HG03571 (cell line): ENCODE measurements at regions not wholly inside any gene's neighbourhood (a gene's known extent, or its start where the extent isn't known, plus 50 kb on each side); places are given as distances from the start of the nearest gene placed in this dataset.

Experiments
- ATAC-seq: cut with Tn5 transposase; IDR thresholded peaks from one replicate; pipeline ENCODE4 v1.9.1; 2021; ENCODE audit not compliant: unreplicated experiment

- no peak for ATAC-seq
Observed at GRCh38 chr7:17212188-17212587, 86.3 kb upstream of the AHR start.

DNA sequence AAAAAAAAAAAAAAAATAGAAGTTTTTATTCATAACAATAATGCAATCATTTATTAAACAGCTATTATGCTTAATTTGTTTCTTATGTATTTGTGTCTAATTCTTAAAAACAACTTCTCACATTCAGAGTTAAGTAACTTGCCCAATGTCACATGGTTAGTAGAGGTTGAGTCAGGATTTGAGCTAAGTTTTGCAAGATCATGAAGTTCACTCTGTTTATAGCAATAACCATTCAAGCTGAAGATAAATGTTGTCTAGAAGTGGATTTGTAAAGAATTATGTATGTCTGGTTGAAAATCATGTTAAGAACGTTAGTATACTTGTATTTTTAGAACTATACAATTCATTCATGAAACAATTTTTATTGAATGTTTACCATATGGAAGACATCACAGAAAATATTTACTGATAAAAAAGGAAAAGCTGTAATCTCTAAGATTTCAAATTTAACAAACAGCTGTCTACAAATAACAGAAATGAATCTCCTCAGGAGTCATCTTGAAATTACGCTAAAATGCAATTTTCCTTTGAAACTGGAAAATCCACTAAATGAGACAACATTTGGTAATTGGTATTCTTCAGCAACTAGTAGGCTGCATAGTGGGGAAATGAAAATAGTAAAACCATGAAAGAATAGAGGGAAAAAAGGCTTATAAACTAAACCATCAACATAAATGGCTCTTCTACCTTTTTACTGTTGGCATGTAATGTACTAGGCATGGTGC is 70.5 kb upstream of the AHR start:
- no peak for ATAC-seq

GRCh38 chr7:17229228-17229627 is 69.2 kb upstream of the AHR start:
- ATAC-seq, result no peak

DNA sequence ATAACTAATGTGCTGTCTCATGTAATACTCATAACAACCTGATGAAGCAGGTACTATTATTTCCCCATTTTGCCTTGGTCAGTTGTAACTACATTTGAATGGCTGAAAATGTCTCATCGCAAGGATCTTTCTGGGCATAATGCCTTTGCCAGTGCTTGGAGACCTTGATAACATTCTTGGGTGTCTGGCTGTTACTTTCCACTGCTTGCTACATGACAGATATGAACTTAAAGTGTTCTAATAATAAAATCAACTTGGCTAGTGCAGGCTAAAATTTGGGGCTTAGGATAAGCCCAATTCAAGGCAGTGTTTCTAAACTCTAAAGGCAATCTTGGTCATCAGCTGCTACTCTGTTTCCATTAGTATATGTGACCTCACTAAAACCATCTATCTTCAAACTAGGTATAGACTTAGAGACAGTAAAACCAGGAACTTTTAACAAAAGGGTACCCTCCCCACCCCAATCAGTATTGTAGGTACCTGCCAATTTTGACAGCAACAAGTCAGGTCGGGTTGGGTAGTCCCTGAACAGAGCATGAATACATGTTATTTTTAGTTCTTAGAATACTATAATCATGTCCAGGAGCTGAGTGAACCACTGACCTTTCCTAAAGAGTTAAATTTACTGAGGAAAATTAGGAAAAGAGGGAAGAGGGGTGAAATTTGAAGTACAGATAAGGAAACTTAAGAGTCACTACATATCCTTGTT is 68.2 kb upstream of the AHR start:
- no peak for ATAC-seq

DNA sequence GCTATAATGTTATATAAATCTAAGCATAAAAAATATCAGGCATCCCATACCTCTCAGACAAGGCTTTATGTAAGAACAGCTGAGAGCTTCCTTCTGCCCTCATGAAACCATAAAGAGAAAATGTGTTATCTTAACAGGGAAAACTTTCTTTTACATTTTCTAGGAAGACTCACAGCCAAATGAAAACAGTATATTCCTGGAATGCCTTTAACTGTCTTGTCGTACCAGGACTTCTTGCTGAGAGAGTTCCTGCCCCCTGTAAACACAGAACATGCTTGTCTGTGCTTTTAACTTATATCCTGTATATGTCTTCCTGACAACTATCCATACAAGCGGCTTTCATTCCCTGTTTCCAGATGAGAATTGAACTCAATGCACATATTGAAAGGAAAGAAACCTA is 64.8 kb upstream of the AHR start:
- no peak for ATAC-seq

GRCh38 chr7:17234030-17234397 is 64.4 kb upstream of the AHR start:
- peak; percentile 37 for ATAC-seq

DNA sequence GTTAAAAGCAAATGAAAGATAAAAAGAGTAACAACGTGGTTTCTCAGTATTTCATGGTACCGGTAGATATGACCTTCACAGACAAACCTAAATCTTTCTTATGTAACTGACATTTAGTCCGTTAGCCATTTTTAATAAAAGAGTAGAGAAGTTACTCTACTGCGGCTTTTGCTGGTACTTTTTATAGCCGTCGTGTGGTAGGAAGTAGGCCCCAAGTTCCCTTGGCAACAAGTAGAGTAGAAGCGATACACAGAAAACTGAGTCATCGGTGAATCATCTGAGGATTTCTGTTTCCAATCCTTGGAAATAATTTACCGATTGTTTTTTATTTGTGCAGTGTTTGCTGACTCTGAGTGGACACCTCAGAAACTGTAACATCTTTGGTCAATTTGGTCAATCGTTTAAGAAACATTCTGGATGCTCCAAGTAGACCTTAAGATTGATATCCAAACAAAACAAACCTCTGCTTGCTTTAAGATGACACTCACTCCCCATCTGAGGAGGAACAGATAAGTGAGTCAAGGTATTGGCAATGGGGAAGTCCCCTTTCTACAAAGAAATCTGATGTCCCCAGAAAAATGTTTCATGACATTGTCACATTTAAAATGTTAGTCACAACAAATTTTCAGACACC is 63.9 kb upstream of the AHR start:
- peak; percentile 97 for ATAC-seq

DNA sequence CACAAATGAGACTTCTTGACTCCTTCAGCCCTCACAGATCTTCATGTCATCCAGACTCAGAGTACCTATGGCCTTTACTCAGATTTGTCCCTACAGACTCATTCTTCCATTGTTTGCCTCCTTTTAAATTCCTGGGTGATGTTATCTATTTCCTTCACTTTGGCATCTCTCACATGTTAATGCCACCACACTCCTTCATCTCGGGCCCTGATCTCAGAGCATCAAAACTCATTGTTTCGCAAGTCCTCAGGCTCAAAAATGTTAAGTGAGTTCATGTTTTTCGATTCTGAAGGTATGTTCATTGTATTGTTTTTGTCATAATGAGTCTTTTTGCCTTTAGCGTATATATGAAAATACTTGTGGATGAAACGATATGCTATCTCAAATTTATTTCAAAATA is 62.3 kb upstream of the AHR start:
- no peak for ATAC-seq

DNA sequence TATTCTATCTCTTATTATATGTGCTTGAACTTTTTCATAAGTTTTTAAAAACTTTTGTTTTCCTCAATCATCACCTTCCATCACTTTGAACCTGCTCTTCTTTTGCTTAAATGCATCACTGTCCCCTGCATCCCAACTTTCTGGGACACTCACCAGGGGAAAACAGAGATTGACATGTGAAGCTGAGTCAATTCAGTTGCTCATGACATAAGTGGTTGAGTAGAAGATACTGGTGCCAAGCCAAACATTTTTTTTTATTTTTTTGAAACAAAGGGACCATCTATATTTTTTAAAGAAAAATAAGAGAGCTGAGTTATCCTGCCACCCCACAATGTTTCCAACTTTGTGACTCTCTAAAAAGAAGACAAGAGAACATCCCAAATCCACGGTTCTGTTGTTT is 61.8 kb upstream of the AHR start:
- ATAC-seq, result no peak

- ATAC-seq, result no peak
Observed at GRCh38 chr7:17239046-17239445, 59.4 kb upstream of the AHR start.

- no peak for ATAC-seq
Observed at GRCh38 chr7:17239683-17240521, 58.5 kb upstream of the AHR start.

GRCh38 chr7:17242504-17242903 is 55.9 kb upstream of the AHR start:
- no peak for ATAC-seq

DNA sequence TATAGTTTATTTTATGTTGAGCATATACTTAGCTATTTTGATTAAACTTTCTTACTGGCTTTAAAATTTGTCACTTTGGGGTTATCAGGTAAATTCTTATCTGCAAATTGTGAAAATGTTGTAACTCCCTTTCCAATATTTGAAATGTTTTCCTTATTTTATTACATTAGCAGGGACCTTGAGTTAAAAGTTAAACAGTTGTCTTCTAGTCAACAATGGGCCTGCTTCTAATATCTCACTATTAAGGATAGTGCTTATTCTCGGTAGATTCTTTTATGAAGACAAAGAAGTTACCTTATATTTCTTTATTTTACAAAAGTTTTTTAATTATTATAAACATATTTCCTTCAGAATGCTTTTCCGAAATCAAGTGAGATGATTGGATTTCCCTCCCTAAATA is 53.7 kb upstream of the AHR start:
- no peak for ATAC-seq

DNA sequence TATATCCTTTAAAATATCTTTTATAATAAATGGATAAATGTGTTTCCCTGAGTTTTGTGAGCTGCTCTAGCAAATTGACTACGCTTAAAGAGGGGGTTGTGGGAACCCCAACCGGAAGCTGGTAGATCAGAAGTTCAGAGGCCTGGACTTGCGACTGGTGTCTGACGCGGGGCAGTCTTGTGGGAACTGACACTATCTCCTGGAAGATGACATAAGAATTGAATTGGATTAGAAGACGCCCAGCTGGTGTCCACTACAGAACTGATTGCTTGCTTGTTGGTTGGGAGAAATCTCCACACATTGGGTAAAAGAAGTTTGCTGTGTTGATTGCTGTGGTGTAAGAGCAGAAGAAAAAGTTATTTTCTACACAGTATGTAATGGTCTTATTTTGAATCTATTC is 51.1 kb upstream of the AHR start:
- ATAC-seq, result no peak

DNA sequence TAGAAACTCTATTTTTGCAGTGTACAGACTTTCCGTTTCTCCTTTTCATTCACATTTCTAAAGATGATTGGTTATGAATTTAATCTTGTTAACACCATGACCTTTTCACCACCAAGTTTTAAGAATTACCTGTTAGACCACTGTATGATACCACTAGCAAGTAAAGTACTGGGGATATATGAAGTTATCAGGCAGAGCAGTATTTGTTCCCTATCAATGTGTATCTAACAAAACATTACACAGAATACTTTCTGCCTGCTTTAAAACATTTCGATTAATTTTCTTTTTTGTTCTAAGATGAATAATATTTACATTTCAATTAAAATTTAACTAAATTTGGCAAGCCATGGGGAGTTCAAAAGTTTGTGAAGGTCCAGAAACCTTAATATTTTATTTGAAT is 49.9 kb upstream of the AHR start:
- ATAC-seq, result no peak
